HG03159 (cell line): ENCODE measurements at regions not wholly inside any gene's neighbourhood (a gene's known extent, or its start where the extent isn't known, plus 50 kb on each side); places are given as distances from the start of the nearest gene placed in this dataset.

Experiments
- ATAC-seq: cut with Tn5 transposase; IDR thresholded peaks from one replicate; pipeline ENCODE4 v1.9.1; 2021; ENCODE audit warnings: mild to moderate bottlenecking, moderate library complexity; ENCODE audit not compliant: unreplicated experiment

- no peak for ATAC-seq
These were observed 64.0 kb upstream of the CHRM3 start for GRCh38 chr1:239322369-239322768.

GRCh38 chr1:239321877-239322276, 64.5 kb upstream of the CHRM3 start:
- no peak for ATAC-seq

DNA sequence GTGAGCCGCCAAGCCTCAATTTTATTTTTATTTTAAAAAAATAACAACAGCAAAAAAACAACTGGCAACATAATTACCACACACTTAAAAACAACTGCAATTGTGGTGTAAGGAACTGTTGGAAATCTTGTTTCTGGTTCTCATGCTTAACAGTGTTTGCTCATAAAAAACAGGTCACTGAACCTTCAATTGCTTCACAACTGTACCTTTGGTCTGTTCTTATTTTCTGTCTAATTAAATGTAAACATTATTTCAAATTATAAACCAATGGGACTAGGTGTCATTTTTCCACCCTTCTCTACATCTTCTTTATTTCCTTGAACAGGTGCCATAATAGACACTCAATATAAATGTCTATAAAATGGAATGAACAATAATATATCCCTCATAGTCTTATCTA, 68.4 kb upstream of the CHRM3 start:
- no peak for ATAC-seq

- ATAC-seq = no peak
These were observed 70.6 kb upstream of the CHRM3 start for GRCh38 chr1:239315631-239316217.

- no peak for ATAC-seq
These were observed 75.0 kb upstream of the CHRM3 start for GRCh38 chr1:239311331-239311730.

DNA sequence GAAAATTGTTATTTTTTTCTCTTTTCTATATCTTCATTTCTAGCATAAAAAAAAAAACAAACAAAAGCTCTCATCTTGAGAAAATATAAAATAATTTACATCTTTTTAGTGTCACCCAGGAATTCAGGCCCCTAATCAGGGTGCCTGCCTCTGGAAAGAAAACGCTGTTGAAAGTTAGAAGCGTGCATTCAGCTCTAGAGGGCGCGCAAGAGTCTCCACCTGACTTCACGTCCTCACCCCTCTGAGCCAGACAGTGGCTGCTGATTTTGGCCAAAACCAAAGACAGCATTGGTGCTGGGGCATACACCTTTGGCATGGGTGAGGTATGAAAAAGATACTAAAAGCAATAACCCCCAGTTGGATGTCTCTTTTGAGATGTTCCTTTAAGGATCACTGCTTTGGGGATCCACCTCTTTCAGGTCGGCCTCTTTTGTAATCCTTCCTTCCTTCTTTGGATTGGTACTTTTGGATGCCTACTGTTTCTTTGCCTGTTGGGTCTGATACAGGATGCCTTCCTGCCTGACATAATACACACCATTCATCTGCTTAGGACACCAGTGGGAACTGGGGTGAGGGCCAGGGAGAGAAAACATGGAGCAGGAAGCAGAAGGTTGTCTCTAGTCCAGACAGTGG, 77.6 kb upstream of the CHRM3 start:
- ATAC-seq = no peak

DNA sequence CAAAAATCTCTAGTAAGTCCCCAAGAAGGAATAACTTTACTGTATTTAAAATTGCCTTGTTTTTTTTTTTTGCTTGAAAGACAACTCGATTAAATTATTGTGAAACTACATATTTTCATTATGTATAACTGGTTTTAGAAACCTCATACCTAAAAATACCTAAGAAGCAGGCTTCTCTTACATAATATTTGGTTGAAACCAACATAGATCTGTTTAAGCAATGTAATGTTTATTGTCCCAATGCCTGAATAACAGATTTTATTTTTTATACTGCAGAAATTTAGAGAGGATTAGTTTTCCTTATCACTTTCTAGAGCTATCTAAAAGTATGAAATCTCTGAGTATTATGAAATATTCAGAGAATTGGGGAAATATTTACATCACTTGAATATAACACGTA, 78.5 kb upstream of the CHRM3 start:
- no peak for ATAC-seq

GRCh38 chr1:239306426-239306825, 79.9 kb upstream of the CHRM3 start:
- no peak for ATAC-seq

GRCh38 chr1:239303289-239303688, 83.1 kb upstream of the CHRM3 start:
- ATAC-seq = no peak

- ATAC-seq = no peak
These were observed 83.7 kb upstream of the CHRM3 start for GRCh38 chr1:239302696-239303095.

DNA sequence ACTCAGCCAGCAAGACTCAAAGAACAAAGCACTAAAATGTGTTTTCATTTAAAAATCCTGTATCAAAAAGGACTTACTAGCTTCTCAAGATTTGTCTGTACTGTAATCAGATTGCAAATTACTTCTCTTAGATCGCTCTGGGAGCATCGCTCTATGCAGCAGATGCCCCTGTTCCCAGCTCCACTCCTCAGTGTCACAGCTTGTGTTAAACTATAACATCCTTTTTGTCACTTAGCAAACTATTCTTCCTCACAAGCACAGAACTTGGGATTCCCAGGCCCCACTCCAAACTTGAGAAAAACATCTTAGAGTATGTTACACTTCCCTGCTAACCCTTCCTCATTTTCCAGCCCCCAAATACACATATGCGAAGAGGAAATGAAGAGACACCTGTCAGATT, 85.1 kb upstream of the CHRM3 start:
- ATAC-seq = no peak

GRCh38 chr1:239297910-239298309, 88.5 kb upstream of the CHRM3 start:
- ATAC-seq = no peak

- ATAC-seq = no peak
These were observed 92.8 kb upstream of the CHRM3 start for GRCh38 chr1:239293350-239294110.

- no peak for ATAC-seq
These were observed 97.4 kb upstream of the CHRM3 start for GRCh38 chr1:239288820-239289554.

DNA sequence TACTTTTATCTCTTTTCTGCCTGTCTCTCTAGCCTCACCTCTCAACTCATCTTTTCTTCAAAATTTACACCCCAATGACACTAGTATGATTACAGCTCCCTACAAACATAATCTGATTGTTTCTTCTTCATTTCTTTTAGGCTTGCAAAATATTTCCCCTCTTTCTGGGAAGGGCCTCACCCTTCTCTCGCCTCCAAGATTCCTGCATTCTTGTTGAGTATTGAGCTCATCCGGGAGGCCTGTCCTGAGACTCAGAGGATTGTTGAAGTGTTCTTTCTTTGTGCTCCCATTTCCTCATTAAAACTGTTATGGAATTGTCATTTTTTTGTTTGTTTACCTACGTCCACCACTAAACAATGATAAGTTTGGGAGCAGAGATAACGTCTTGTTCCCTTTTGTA, 99.1 kb upstream of the CHRM3 start:
- ATAC-seq = no peak

DNA sequence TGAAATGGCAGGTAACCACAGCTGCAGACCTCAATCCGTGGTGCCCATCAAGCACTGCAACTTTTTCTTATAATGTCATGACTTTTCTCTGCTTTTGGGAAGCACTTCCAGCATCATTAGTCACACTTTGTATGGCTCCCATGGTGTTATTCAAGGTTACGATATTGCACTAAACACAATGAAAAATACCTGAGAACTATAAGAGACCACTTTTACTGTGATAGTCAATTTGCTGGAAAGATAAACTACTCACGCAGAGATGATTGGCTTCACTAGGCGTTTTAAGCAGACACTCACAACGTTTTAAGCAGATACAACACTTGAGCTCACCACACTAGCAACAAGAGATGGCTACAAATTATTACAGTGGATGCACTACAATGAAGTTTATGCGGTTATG, 103.2 kb upstream of the CHRM3 start:
- ATAC-seq = no peak

DNA sequence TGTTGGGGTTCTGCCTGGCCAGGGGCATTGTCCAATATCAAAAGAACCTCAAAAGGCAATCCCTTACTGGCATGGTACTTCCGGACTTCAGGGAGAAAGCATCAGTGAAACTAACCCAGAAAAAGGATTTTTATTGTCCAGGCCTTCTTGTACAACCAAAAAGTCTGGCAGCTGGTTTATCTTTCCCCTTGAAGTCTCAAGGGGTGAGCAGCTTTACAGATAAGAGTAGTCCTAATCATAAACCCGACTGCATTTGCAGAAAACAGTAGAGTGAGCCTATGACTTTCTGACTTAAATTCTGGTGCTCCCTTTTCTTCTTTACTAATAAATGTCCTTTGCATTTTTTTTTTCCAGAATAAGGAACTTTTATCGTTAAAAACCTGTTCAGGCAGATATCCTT, 104.0 kb upstream of the CHRM3 start:
- no peak for ATAC-seq

GRCh38 chr1:239276051-239276450, 110.3 kb upstream of the CHRM3 start:
- no peak for ATAC-seq

- no peak for ATAC-seq
These were observed 112.0 kb upstream of the CHRM3 start for GRCh38 chr1:239274242-239274830.

GRCh38 chr1:239270509-239270908, 115.9 kb upstream of the CHRM3 start:
- no peak for ATAC-seq

GRCh38 chr1:239269706-239270105, 116.7 kb upstream of the CHRM3 start:
- no peak for ATAC-seq
